GM20000 (cell line): ENCODE measurements at regions not wholly inside any gene's neighbourhood (a gene's known extent, or its start where the extent isn't known, plus 50 kb on each side); places are given as distances from the start of the nearest gene placed in this dataset.
"Not testable (repeated sequence)": the region's sequence is repeated elsewhere in the genome, so short reads cannot be mapped to it uniquely, and the experiment has no call there.

Experiments
- DNase-seq: peaks from one replicate; pipeline ENCODE4 v3.0.0; 2012; ENCODE audit warnings: low spot score
- CTCF ChIP-seq: IDR thresholded peaks from 2 replicates; pipeline ENCODE4 v1.5.1; 2012; ENCODE audit warnings: mild to moderate bottlenecking, control low read depth; ENCODE audit errors: extremely low read depth, missing control alignments

GRCh38 chr7:106369352-106369751 is 84.6 kb upstream of the NAMPT start:
- no peak for DNase-seq

GRCh38 chr7:106367664-106368063 is 82.9 kb upstream of the NAMPT start:
- no peak for TF ChIP-seq CTCF
- no peak for DNase-seq

More at GRCh38 chr7:106369352-106369751, 84.6 kb upstream of the NAMPT start:
- TF ChIP-seq CTCF: no peak

GRCh38 chr7:106367018-106367420 is 82.2 kb upstream of the NAMPT start:
- peak; percentile 47 for DNase-seq
- TF ChIP-seq CTCF: no peak

GRCh38 chr7:106365252-106366005 is 80.6 kb upstream of the NAMPT start:
- no peak for TF ChIP-seq CTCF
- DNase-seq: peak; percentile 23

GRCh38 chr7:106362507-106362906 is 77.7 kb upstream of the NAMPT start:
- not testable (repeated sequence) for DNase-seq

- no peak for TF ChIP-seq CTCF
- no peak for DNase-seq
These were observed 73.4 kb upstream of the NAMPT start for GRCh38 chr7:106358103-106358663.

GRCh38 chr7:106357675-106358074 is 72.9 kb upstream of the NAMPT start:
- TF ChIP-seq CTCF: no peak
- no peak for DNase-seq

GRCh38 chr7:106354822-106355221 is 70.0 kb upstream of the NAMPT start:
- no peak for TF ChIP-seq CTCF
- DNase-seq: no peak
